Activated naive CD8-positive, alpha-beta T cell treated with anti-CD3 and anti-CD28 coated beads, Interleukin-2, amount 10 ng/mL, durations not matched to agents 7 days and 5 days (primary cell): ENCODE measurements at regions not wholly inside any gene's neighbourhood (a gene's known extent, or its start where the extent isn't known, plus 50 kb on each side); places are given as distances from the start of the nearest gene placed in this dataset.
"Not testable (repeated sequence)": the region's sequence is repeated elsewhere in the genome, so short reads cannot be mapped to it uniquely, and the experiment has no call there.

Experiments
- ATAC-seq: fragments of 150-1000 bp; cut with Tn5 transposase; one replicate; pipeline ENCODE4 v1.10.0; 2021; ENCODE audit warnings: low read depth, moderate library complexity
- POLR2A ChIA-PET: fragments of 350-600 bp; sonication (Branson Sonifier 250); formaldehyde crosslinking; loops from one replicate; lab custom pipeline; 2021; ENCODE audit warnings: antibody characterized with exemption; lab: Charles Lee
- DNase-seq: peaks from one replicate; pipeline ENCODE4 v3.0.0; 2021
- H3K27ac Mint-ChIP-seq: one replicate; pipeline ENCODE4 v1.8.0; 2022; ENCODE audit warnings: mild to moderate bottlenecking, mixed read lengths
- H3K27me3 Mint-ChIP-seq: one replicate; pipeline ENCODE4 v1.8.0; 2022; ENCODE audit warnings: mild to moderate bottlenecking, moderate library complexity, mixed read lengths
- H3K36me3 Mint-ChIP-seq: one replicate; pipeline ENCODE4 v1.8.0; 2021; ENCODE audit warnings: mild to moderate bottlenecking, mixed read lengths
- H3K4me1 Mint-ChIP-seq: one replicate; pipeline ENCODE4 v1.8.0; 2021; ENCODE audit warnings: mixed read lengths
- H3K4me3 Mint-ChIP-seq: one replicate; pipeline ENCODE4 v1.8.0; 2022; ENCODE audit warnings: mild to moderate bottlenecking, moderate library complexity, mixed read lengths
- H3K9me3 Mint-ChIP-seq: one replicate; pipeline ENCODE4 v1.8.0; 2021; ENCODE audit warnings: mixed read lengths

GRCh38 chr1:221284028-221284427 lies 404.8 kb downstream of the HLX start:
- POLR2A ChIA-PET: no interaction called here
- DNase-seq: no peak
- no peak for ATAC-seq

GRCh38 chr1:221284991-221285390 lies 405.7 kb downstream of the HLX start:
- H3K27ac Mint-ChIP-seq, POLR2A ChIA-PET, H3K4me3 Mint-ChIP-seq, ATAC-seq, H3K36me3 Mint-ChIP-seq, DNase-seq, H3K9me3 Mint-ChIP-seq, H3K4me1 Mint-ChIP-seq, H3K27me3 Mint-ChIP-seq: not testable (repeated sequence)

More at GRCh38 chr1:221284028-221284427, 404.8 kb downstream of the HLX start:
- Mint-ChIP-seq H3K27ac (no peak overlapping the region), H3K4me1 (no peaks in the 10 kb centered on the region), H3K9me3 (no peaks in the 10 kb centered on the region), H3K36me3 (no peaks in the 10 kb centered on the region), H3K4me3 (no peak overlapping the region), H3K27me3 (peaks cover 2% of the 10 kb centered on the region)

- H3K4me3 Mint-ChIP-seq, ATAC-seq, H3K27ac Mint-ChIP-seq, DNase-seq, H3K27me3 Mint-ChIP-seq, H3K9me3 Mint-ChIP-seq, H3K4me1 Mint-ChIP-seq, H3K36me3 Mint-ChIP-seq, POLR2A ChIA-PET: not testable (repeated sequence)
These were observed 406.4 kb downstream of the HLX start for GRCh38 chr1:221285458-221286210.

GRCh38 chr1:221286399-221286798 lies 407.2 kb downstream of the HLX start:
- no peaks in the 10 kb centered on the region for H3K36me3 Mint-ChIP-seq
- H3K9me3 Mint-ChIP-seq: no peaks in the 10 kb centered on the region
- POLR2A ChIA-PET: no interaction called here
- no peak for ATAC-seq
- no peak overlapping the region for H3K27ac Mint-ChIP-seq
- no peak overlapping the region for H3K4me3 Mint-ChIP-seq
- no peaks in the 10 kb centered on the region for H3K4me1 Mint-ChIP-seq
- no peak for DNase-seq
- H3K27me3 Mint-ChIP-seq: no peaks in the 10 kb centered on the region

- Mint-ChIP-seq H3K27me3 (no peaks in the 10 kb centered on the region), H3K4me3 (no peak overlapping the region), H3K9me3 (no peaks in the 10 kb centered on the region), H3K27ac (no peak overlapping the region), H3K4me1 (no peaks in the 10 kb centered on the region), H3K36me3 (no peaks in the 10 kb centered on the region)
- no peak for DNase-seq
- POLR2A ChIA-PET: no interaction called here
- ATAC-seq: no peak
These were observed 409.9 kb downstream of the HLX start for GRCh38 chr1:221289103-221289502.

GRCh38 chr1:221290669-221291068 lies 411.4 kb downstream of the HLX start:
- POLR2A ChIA-PET: no interaction called here
- Mint-ChIP-seq H3K4me3 (no peak overlapping the region), H3K4me1 (no peaks in the 10 kb centered on the region), H3K36me3 (no peaks in the 10 kb centered on the region), H3K27ac (no peak overlapping the region), H3K9me3 (no peaks in the 10 kb centered on the region), H3K27me3 (no peaks in the 10 kb centered on the region)
- ATAC-seq (no peak), DNase-seq (no peak)

- Mint-ChIP-seq H3K4me3 (no peak overlapping the region), H3K27ac (no peak overlapping the region), H3K36me3 (no peaks in the 10 kb centered on the region), H3K27me3 (no peaks in the 10 kb centered on the region), H3K4me1 (no peaks in the 10 kb centered on the region), H3K9me3 (no peaks in the 10 kb centered on the region)
- DNase-seq (no peak), ATAC-seq (no peak)
- POLR2A ChIA-PET: no interaction called here
These were observed 411.9 kb downstream of the HLX start for GRCh38 chr1:221291113-221291512.

GRCh38 chr1:221292652-221293051 lies 413.4 kb downstream of the HLX start:
- DNase-seq: no peak
- Mint-ChIP-seq H3K27ac (no peak overlapping the region), H3K9me3 (no peaks in the 10 kb centered on the region), H3K36me3 (no peaks in the 10 kb centered on the region), H3K27me3 (no peaks in the 10 kb centered on the region), H3K4me3 (no peak overlapping the region), H3K4me1 (no peaks in the 10 kb centered on the region)
- ATAC-seq: no peak
- POLR2A ChIA-PET: no interaction called here

GRCh38 chr1:221294242-221294641 lies 415.0 kb downstream of the HLX start:
- Mint-ChIP-seq H3K27ac (no peak overlapping the region), H3K4me1 (no peaks in the 10 kb centered on the region), H3K27me3 (peaks cover 4% of the 10 kb centered on the region), H3K9me3 (no peaks in the 10 kb centered on the region), H3K4me3 (no peak overlapping the region), H3K36me3 (no peaks in the 10 kb centered on the region)
- POLR2A ChIA-PET: no interaction called here
- DNase-seq (no peak), ATAC-seq (no peak)

GRCh38 chr1:221302357-221302756 lies 423.1 kb downstream of the HLX start:
- DNase-seq: no peak
- Mint-ChIP-seq H3K9me3 (no peaks in the 10 kb centered on the region), H3K36me3 (no peaks in the 10 kb centered on the region), H3K4me1 (no peaks in the 10 kb centered on the region), H3K27me3 (peaks cover 4% of the 10 kb centered on the region), H3K4me3 (no peak overlapping the region), H3K27ac (no peak overlapping the region)
- ATAC-seq: no peak
- POLR2A ChIA-PET: no interaction called here

GRCh38 chr1:221302810-221303209 lies 423.6 kb downstream of the HLX start:
- POLR2A ChIA-PET: no interaction called here
- no peaks in the 10 kb centered on the region for H3K9me3 Mint-ChIP-seq
- no peak overlapping the region for H3K27ac Mint-ChIP-seq
- peaks cover 3% of the 10 kb centered on the region for H3K27me3 Mint-ChIP-seq
- DNase-seq: no peak
- H3K4me3 Mint-ChIP-seq: no peak overlapping the region
- ATAC-seq: no peak
- no peaks in the 10 kb centered on the region for H3K4me1 Mint-ChIP-seq
- H3K36me3 Mint-ChIP-seq: no peaks in the 10 kb centered on the region

- ATAC-seq (no peak), DNase-seq (no peak)
- Mint-ChIP-seq H3K27ac (no peak overlapping the region), H3K4me1 (no peaks in the 10 kb centered on the region), H3K4me3 (no peak overlapping the region), H3K27me3 (no peaks in the 10 kb centered on the region), H3K9me3 (no peaks in the 10 kb centered on the region), H3K36me3 (no peaks in the 10 kb centered on the region)
- POLR2A ChIA-PET: no interaction called here
These were observed 424.4 kb downstream of the HLX start for GRCh38 chr1:221303623-221304022.

- H3K27ac Mint-ChIP-seq: no peak overlapping the region
- DNase-seq (no peak), ATAC-seq (no peak)
- H3K4me1 Mint-ChIP-seq: no peaks in the 10 kb centered on the region
- no peaks in the 10 kb centered on the region for H3K27me3 Mint-ChIP-seq
- H3K9me3 Mint-ChIP-seq: peaks cover 3% of the 10 kb centered on the region
- POLR2A ChIA-PET: no interaction called here
- no peak overlapping the region for H3K4me3 Mint-ChIP-seq
- no peaks in the 10 kb centered on the region for H3K36me3 Mint-ChIP-seq
These were observed 427.0 kb downstream of the HLX start for GRCh38 chr1:221306239-221306638.

GRCh38 chr1:221308534-221309511 lies 429.6 kb downstream of the HLX start:
- peaks cover 3% of the 10 kb centered on the region for H3K9me3 Mint-ChIP-seq
- no peak overlapping the region for H3K27ac Mint-ChIP-seq
- no peaks in the 10 kb centered on the region for H3K27me3 Mint-ChIP-seq
- no peak for DNase-seq
- POLR2A ChIA-PET: no interaction called here
- no peaks in the 10 kb centered on the region for H3K4me1 Mint-ChIP-seq
- no peak overlapping the region for H3K4me3 Mint-ChIP-seq
- no peak for ATAC-seq
- H3K36me3 Mint-ChIP-seq: no peaks in the 10 kb centered on the region
